Endothelial cell of umbilical vein (primary cell): ENCODE measurements at regions not wholly inside any gene's neighbourhood (a gene's known extent, or its start where the extent isn't known, plus 50 kb on each side); places are given as distances from the start of the nearest gene placed in this dataset.

ENCODE experiments used
- CTCF ChIP-seq, 2 donors: IDR thresholded peaks; 1 replicate in 1 of 2; 2 replicates in 1 of 2; pipeline ENCODE4 v1.5.1; 2011; ENCODE audit warnings: low read length in 2 of 2, mild to moderate bottlenecking in 2 of 2, moderate library complexity in 2 of 2, control low read depth in 1 of 2, inconsistent platforms in 1 of 2, low read depth in 1 of 2; ENCODE audit not compliant: insufficient read depth in 1 of 2; ENCODE audit errors: extremely low read depth in 1 of 2
- EZH2 ChIP-seq: IDR thresholded peaks from 2 replicates; pipeline ENCODE4 v1.6.1; 2012; ENCODE audit warnings: borderline replicate concordance, low read depth, mild to moderate bottlenecking, moderate library complexity, low read length, inconsistent platforms; ENCODE audit not compliant: severe bottlenecking
- FOS ChIP-seq: IDR thresholded peaks from 2 replicates; pipeline ENCODE4 v1.6.1; 2011; ENCODE audit warnings: mild to moderate bottlenecking, low read length, moderate library complexity, borderline replicate concordance; ENCODE audit not compliant: insufficient read depth
- GATA2 ChIP-seq: IDR thresholded peaks from 2 replicates; pipeline ENCODE4 v1.7.0; 2011; ENCODE audit warnings: low read depth, mild to moderate bottlenecking, moderate library complexity, mixed read lengths, low read length; ENCODE audit not compliant: insufficient read length, insufficient read depth
- JUN ChIP-seq: IDR thresholded peaks from 2 replicates; pipeline ENCODE4 v1.6.1; 2011; ENCODE audit warnings: borderline replicate concordance, low read depth; ENCODE audit not compliant: insufficient read length, insufficient read depth
- MYC ChIP-seq: IDR thresholded peaks from one replicate; pipeline ENCODE4 v1.6.1; 2011; ENCODE audit warnings: mild to moderate bottlenecking, low read depth, low read length
- POLR2A ChIP-seq: IDR thresholded peaks from 2 replicates; pipeline ENCODE4 v1.6.1; 2012; ENCODE audit warnings: low read depth, mild to moderate bottlenecking, control low read depth, low read length
- POLR2AphosphoS5 ChIP-seq: IDR thresholded peaks from 2 replicates; pipeline ENCODE4 v1.6.1; 2012; ENCODE audit warnings: low read depth, mild to moderate bottlenecking, control low read depth, low read length, moderate library complexity; ENCODE audit not compliant: insufficient read depth
- TF ChIP-seq, protein P1 (sequence below): IDR thresholded peaks from 2 replicates; pipeline ENCODE4 v1.6.1; 2011; ENCODE audit not compliant: insufficient read depth, insufficient read length

DNA sequence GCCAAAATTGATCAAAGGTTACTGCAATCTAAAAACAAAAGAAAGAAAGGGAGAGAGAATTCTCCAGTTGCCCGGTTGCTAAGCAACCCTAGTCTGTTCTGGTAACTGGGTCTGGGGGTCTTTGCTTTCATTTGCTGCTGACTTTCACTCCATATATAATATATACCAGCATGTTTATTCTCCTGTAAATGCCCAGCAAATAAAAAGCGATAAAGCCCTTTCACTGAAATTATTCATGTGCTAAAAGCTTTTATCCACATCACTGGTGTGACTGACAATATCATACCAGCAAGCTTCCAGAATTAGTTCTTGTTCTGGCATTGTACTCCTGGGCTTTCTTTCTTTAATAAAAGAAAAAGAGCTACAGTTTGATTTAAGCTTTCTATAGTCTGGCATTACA lies 75.5 kb upstream of the ST8SIA3 start:
- TF ChIP-seq POLR2A (no peak), CTCF (IDR thresholded peaks at IDR 0.05; ENCODE audit: extremely low read depth in 1 of 2, insufficient read depth in 1 of 2, low read depth in 1 of 2, low read length in 2 of 2) (no peak), EZH2 (no peak), MYC (no peak), JUN (no peak), POLR2AphosphoS5 (no peak), GATA2 (no peak), FOS (no peak)
- TF ChIP-seq, protein P1, sequence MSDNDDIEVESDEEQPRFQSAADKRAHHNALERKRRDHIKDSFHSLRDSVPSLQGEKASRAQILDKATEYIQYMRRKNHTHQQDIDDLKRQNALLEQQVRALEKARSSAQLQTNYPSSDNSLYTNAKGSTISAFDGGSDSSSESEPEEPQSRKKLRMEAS, result no peak
